IPS-15b (cell line): ENCODE measurements at regions not wholly inside any gene's neighbourhood (a gene's known extent, or its start where the extent isn't known, plus 50 kb on each side); places are given as distances from the start of the nearest gene placed in this dataset.

Experiments used
- H3K27me3 ChIP-seq: one replicate; pipeline ENCODE4 v1.6.1; 2013; ENCODE audit warnings: low read length; ENCODE audit not compliant: control insufficient read depth, insufficient read depth
- H3K36me3 ChIP-seq: one replicate; pipeline ENCODE4 v1.6.1; 2013; ENCODE audit warnings: low read length; ENCODE audit not compliant: control insufficient read depth, insufficient read depth
- H3K4me1 ChIP-seq: one replicate; pipeline ENCODE4 v1.6.1; 2013; ENCODE audit warnings: mild to moderate bottlenecking, low read length; ENCODE audit not compliant: control insufficient read depth, insufficient read depth
- H3K4me3 ChIP-seq: one replicate; pipeline ENCODE4 v1.5.1; 2013; ENCODE audit warnings: low read depth, low read length
- H3K9ac ChIP-seq: one replicate; pipeline ENCODE4 v1.6.1; 2013; ENCODE audit warnings: low read depth, mild to moderate bottlenecking, low read length
- H3K9me3 ChIP-seq: one replicate; pipeline ENCODE4 v1.6.1; 2013; ENCODE audit warnings: mild to moderate bottlenecking, low read length; ENCODE audit not compliant: control insufficient read depth, insufficient read depth

- Histone ChIP-seq H3K4me1 (no peaks in the 10 kb centered on the region), H3K9ac (no peak overlapping the region), H3K9me3 (no peaks in the 10 kb centered on the region), H3K27me3 (no peaks in the 10 kb centered on the region), H3K36me3 (no peaks in the 10 kb centered on the region), H3K4me3 (no peak overlapping the region)
These were observed 981.2 kb downstream of the TTLL7 start for GRCh38 chr1:83017701-83018100.

GRCh38 chr1:83017276-83017675, 981.7 kb downstream of the TTLL7 start:
- no peak overlapping the region for H3K9ac ChIP-seq
- no peaks in the 10 kb centered on the region for H3K9me3 ChIP-seq
- H3K27me3 ChIP-seq: no peaks in the 10 kb centered on the region
- no peaks in the 10 kb centered on the region for H3K36me3 ChIP-seq
- no peak overlapping the region for H3K4me3 ChIP-seq
- no peaks in the 10 kb centered on the region for H3K4me1 ChIP-seq

- Histone ChIP-seq H3K4me3 (no peak overlapping the region), H3K36me3 (no peaks in the 10 kb centered on the region), H3K27me3 (no peaks in the 10 kb centered on the region), H3K9ac (no peak overlapping the region), H3K9me3 (no peaks in the 10 kb centered on the region), H3K4me1 (no peaks in the 10 kb centered on the region)
These were observed 982.5 kb downstream of the TTLL7 start for GRCh38 chr1:83016354-83016849.

GRCh38 chr1:83015163-83015562, 983.8 kb downstream of the TTLL7 start:
- no peaks in the 10 kb centered on the region for H3K27me3 ChIP-seq
- no peak overlapping the region for H3K4me3 ChIP-seq
- no peaks in the 10 kb centered on the region for H3K36me3 ChIP-seq
- no peaks in the 10 kb centered on the region for H3K9me3 ChIP-seq
- no peak overlapping the region for H3K9ac ChIP-seq
- no peaks in the 10 kb centered on the region for H3K4me1 ChIP-seq

- no peaks in the 10 kb centered on the region for H3K9me3 ChIP-seq
- no peaks in the 10 kb centered on the region for H3K4me1 ChIP-seq
- H3K4me3 ChIP-seq: no peak overlapping the region
- H3K9ac ChIP-seq: no peak overlapping the region
- H3K27me3 ChIP-seq: no peaks in the 10 kb centered on the region
- no peaks in the 10 kb centered on the region for H3K36me3 ChIP-seq
These were observed 986.0 kb downstream of the TTLL7 start for GRCh38 chr1:83012950-83013349.

GRCh38 chr1:83011265-83011664, 987.7 kb downstream of the TTLL7 start:
- no peaks in the 10 kb centered on the region for H3K36me3 ChIP-seq
- no peaks in the 10 kb centered on the region for H3K9me3 ChIP-seq
- no peaks in the 10 kb centered on the region for H3K4me1 ChIP-seq
- H3K9ac ChIP-seq: no peak overlapping the region
- no peaks in the 10 kb centered on the region for H3K27me3 ChIP-seq
- H3K4me3 ChIP-seq: no peak overlapping the region

- H3K4me1 ChIP-seq: no peaks in the 10 kb centered on the region
- H3K9ac ChIP-seq: no peak overlapping the region
- H3K4me3 ChIP-seq: no peak overlapping the region
- no peaks in the 10 kb centered on the region for H3K9me3 ChIP-seq
- no peaks in the 10 kb centered on the region for H3K27me3 ChIP-seq
- H3K36me3 ChIP-seq: no peaks in the 10 kb centered on the region
These were observed 992.7 kb downstream of the TTLL7 start for GRCh38 chr1:83006271-83006670.

GRCh38 chr1:83000286-83000685, 998.6 kb downstream of the TTLL7 start:
- Histone ChIP-seq H3K4me1 (no peaks in the 10 kb centered on the region), H3K27me3 (no peaks in the 10 kb centered on the region), H3K9me3 (no peaks in the 10 kb centered on the region), H3K9ac (no peak overlapping the region), H3K4me3 (no peak overlapping the region), H3K36me3 (no peaks in the 10 kb centered on the region)

GRCh38 chr1:82995951-82996350, 1003.0 kb downstream of the TTLL7 start:
- no peaks in the 10 kb centered on the region for H3K36me3 ChIP-seq
- H3K9me3 ChIP-seq: no peaks in the 10 kb centered on the region

GRCh38 chr1:82994616-82995263, 1004.2 kb downstream of the TTLL7 start:
- H3K4me3 ChIP-seq: no peak overlapping the region
- H3K27me3 ChIP-seq: no peaks in the 10 kb centered on the region
- no peak overlapping the region for H3K9ac ChIP-seq
- H3K9me3 ChIP-seq: no peaks in the 10 kb centered on the region
- no peaks in the 10 kb centered on the region for H3K4me1 ChIP-seq
- H3K36me3 ChIP-seq: no peaks in the 10 kb centered on the region

More at GRCh38 chr1:82995951-82996350, 1003.0 kb downstream of the TTLL7 start:
- Histone ChIP-seq H3K4me1 (no peaks in the 10 kb centered on the region), H3K4me3 (no peak overlapping the region), H3K9ac (no peak overlapping the region), H3K27me3 (no peaks in the 10 kb centered on the region)

GRCh38 chr1:82991569-82991968, 1007.4 kb downstream of the TTLL7 start:
- no peak overlapping the region for H3K9ac ChIP-seq
- no peaks in the 10 kb centered on the region for H3K27me3 ChIP-seq
- H3K4me1 ChIP-seq: no peaks in the 10 kb centered on the region
- no peaks in the 10 kb centered on the region for H3K9me3 ChIP-seq
- no peaks in the 10 kb centered on the region for H3K36me3 ChIP-seq
- no peak overlapping the region for H3K4me3 ChIP-seq

GRCh38 chr1:82979593-82980236, 1019.2 kb downstream of the TTLL7 start:
- Histone ChIP-seq H3K9ac (no peak overlapping the region), H3K36me3 (no peaks in the 10 kb centered on the region), H3K4me3 (no peak overlapping the region), H3K9me3 (no peaks in the 10 kb centered on the region), H3K4me1 (peaks cover 10% of the 10 kb centered on the region), H3K27me3 (no peaks in the 10 kb centered on the region)
